Transverse colon (tissue), 3 donors: ENCODE measurements at regions not wholly inside any gene's neighbourhood (a gene's known extent, or its start where the extent isn't known, plus 50 kb on each side); places are given as distances from the start of the nearest gene placed in this dataset.

Source experiments
- CTCF ChIP-seq, 5 experiments: fragments of 200-600 bp in 3 of 5; fragments of 450-650 bp in 2 of 5; sonication (generic) in 3 of 5; IDR thresholded peaks; 1 replicate in 2 of 5; 2 replicates in 3 of 5; pipeline ENCODE4 v1.5.1; 2016 to 2017; ENCODE audit warnings: antibody characterized with exemption in 5 of 5, inconsistent platforms in 3 of 5, mild to moderate bottlenecking in 2 of 5, moderate library complexity in 1 of 5
- POLR2A ChIP-seq: fragments of 450-650 bp; IDR thresholded peaks from one replicate; pipeline ENCODE4 v1.6.1; 2016; ENCODE audit warnings: antibody characterized with exemption, mild to moderate bottlenecking, moderate library complexity

GRCh38 chr13:93007928-93008327, 218.7 kb upstream of the GPC6 start:
- TF ChIP-seq POLR2A (no peak), CTCF (IDR thresholded peaks at IDR 0.05) (no peak)
